ENCODE measurements at regions not wholly inside any gene's neighbourhood (a gene's known extent, or its start where the extent isn't known, plus 50 kb on each side); places are given as distances from the start of the nearest gene placed in this dataset.

DNA sequence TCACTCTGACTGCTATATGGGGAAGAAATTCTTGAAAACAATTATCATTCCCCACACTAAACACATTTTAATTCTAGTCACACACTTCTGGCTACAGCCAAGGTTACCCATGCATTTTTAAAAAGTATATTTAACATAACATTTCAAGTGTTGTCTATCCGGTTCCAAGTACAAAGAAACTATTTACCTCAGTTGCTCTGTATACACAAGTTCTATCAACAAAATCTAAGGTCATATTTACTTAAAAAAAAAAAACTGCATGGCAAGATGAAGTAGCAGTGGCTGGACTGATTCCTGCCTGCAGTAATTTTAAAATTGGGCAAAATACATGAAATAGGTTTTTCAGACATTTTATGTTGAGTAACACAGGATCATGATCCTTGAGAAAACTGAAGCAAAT lies 155.9 kb upstream of the TOM1L1 start:
- H3K4me3 ChIP-seq (ENCODE audit: low read depth, low read length), result no peak overlapping the region
- DNase-seq (ENCODE audit: low read depth), result no peak
- TF ChIP-seq CTCF (conservative IDR thresholded peaks at IDR 0.05; ENCODE audit: low read depth, low read length), result no peak

GRCh38 chr17:54745239-54745638 lies 155.4 kb upstream of the TOM1L1 start:
- H3K4me3 ChIP-seq (ENCODE audit: low read depth, low read length), result no peak overlapping the region
- no peak for TF ChIP-seq CTCF (conservative IDR thresholded peaks at IDR 0.05; ENCODE audit: low read depth, low read length)
- no peak for DNase-seq (ENCODE audit: low read depth)

DNA sequence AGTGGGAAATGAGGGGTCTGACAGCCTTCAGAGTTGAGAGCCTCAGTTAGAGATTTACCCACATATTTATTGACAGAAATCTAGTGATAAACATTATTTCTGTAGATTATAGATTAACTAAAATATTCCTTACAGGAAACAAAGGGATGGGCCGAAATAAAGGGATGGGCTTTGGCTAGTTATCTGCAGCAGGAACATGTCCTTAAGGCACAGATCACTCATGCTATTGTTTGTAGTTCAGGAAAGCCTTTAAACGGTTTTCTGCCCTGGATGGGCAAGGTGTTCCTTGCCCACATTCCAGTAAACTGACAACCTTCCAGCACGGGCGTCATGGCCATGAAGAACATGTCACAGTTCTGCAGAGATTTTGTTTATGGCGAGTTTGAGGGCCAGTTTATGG lies 154.8 kb upstream of the TOM1L1 start:
- no peak overlapping the region for H3K4me3 ChIP-seq (ENCODE audit: low read depth, low read length)
- no peak for TF ChIP-seq CTCF (conservative IDR thresholded peaks at IDR 0.05; ENCODE audit: low read depth, low read length)
- no peak for DNase-seq (ENCODE audit: low read depth)

GRCh38 chr17:54749157-54749556 lies 151.5 kb upstream of the TOM1L1 start:
- DNase-seq (ENCODE audit: low read depth), result no peak
- TF ChIP-seq CTCF (conservative IDR thresholded peaks at IDR 0.05; ENCODE audit: low read depth, low read length), result no peak
- H3K4me3 ChIP-seq (ENCODE audit: low read depth, low read length), result no peak overlapping the region

DNA sequence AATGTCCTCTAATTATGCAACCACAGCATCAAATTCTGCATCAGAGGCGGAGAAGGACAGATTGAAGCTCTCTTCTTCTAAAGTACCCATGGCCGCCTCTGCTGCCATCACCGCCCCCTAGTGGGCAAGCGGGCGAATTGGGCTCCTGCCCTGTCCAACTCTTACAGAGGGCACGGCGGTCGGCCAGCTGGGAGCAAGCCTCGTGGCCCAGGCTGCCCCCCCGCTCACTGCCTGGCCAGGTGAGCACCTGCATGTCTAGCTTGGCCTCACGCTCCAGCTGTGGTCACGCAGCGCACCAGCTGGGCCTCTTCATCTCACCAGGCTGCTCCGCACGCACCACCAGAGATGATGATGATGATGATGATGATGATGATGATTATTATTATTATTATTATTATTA lies 146.1 kb upstream of the TOM1L1 start:
- TF ChIP-seq CTCF (conservative IDR thresholded peaks at IDR 0.05; ENCODE audit: low read depth, low read length), result no peak
- no peak overlapping the region for H3K4me3 ChIP-seq (ENCODE audit: low read depth, low read length)
- no peak for DNase-seq (ENCODE audit: low read depth)

GRCh38 chr17:54760836-54761235 lies 139.8 kb upstream of the TOM1L1 start:
- no peak for TF ChIP-seq CTCF (conservative IDR thresholded peaks at IDR 0.05; ENCODE audit: low read depth, low read length)
- no peak for DNase-seq (ENCODE audit: low read depth)

GRCh38 chr17:54770836-54771235 lies 129.8 kb upstream of the TOM1L1 start:
- no peak for TF ChIP-seq CTCF (conservative IDR thresholded peaks at IDR 0.05; ENCODE audit: low read depth, low read length)
- no peak overlapping the region for H3K4me3 ChIP-seq (ENCODE audit: low read depth, low read length)
- no peak for DNase-seq (ENCODE audit: low read depth)

More at GRCh38 chr17:54760836-54761235, 139.8 kb upstream of the TOM1L1 start:
- H3K4me3 ChIP-seq (ENCODE audit: low read depth, low read length), result no peak overlapping the region
